H1 (cell line): ENCODE measurements at regions not wholly inside any gene's neighbourhood (a gene's known extent, or its start where the extent isn't known, plus 50 kb on each side); places are given as distances from the start of the nearest gene placed in this dataset.

Source experiments
- BACH1 ChIP-seq: IDR thresholded peaks from 2 replicates; pipeline ENCODE4 v1.6.1; 2012; ENCODE audit warnings: low read length, improper control_type of control experiment
- FOSL1 ChIP-seq: IDR thresholded peaks from 2 replicates; pipeline ENCODE4 v1.6.1; 2011; ENCODE audit warnings: mild to moderate bottlenecking, low read depth, low read length, moderate library complexity; ENCODE audit not compliant: insufficient read depth
- TF ChIP-seq, protein P1 (sequence below): fragments of 300-600 bp; sonication (generic); IDR thresholded peaks from 2 replicates; pipeline ENCODE4 v1.7.1; 2012; ENCODE audit warnings: low read length, moderate library complexity, mild to moderate bottlenecking, inconsistent platforms; ENCODE audit not compliant: insufficient replicate concordance
- TF ChIP-seq, protein P2 (sequence below): IDR thresholded peaks from 2 replicates; pipeline ENCODE4 v1.6.1; 2012; ENCODE audit warnings: inconsistent platforms

- TF ChIP-seq, protein P1, sequence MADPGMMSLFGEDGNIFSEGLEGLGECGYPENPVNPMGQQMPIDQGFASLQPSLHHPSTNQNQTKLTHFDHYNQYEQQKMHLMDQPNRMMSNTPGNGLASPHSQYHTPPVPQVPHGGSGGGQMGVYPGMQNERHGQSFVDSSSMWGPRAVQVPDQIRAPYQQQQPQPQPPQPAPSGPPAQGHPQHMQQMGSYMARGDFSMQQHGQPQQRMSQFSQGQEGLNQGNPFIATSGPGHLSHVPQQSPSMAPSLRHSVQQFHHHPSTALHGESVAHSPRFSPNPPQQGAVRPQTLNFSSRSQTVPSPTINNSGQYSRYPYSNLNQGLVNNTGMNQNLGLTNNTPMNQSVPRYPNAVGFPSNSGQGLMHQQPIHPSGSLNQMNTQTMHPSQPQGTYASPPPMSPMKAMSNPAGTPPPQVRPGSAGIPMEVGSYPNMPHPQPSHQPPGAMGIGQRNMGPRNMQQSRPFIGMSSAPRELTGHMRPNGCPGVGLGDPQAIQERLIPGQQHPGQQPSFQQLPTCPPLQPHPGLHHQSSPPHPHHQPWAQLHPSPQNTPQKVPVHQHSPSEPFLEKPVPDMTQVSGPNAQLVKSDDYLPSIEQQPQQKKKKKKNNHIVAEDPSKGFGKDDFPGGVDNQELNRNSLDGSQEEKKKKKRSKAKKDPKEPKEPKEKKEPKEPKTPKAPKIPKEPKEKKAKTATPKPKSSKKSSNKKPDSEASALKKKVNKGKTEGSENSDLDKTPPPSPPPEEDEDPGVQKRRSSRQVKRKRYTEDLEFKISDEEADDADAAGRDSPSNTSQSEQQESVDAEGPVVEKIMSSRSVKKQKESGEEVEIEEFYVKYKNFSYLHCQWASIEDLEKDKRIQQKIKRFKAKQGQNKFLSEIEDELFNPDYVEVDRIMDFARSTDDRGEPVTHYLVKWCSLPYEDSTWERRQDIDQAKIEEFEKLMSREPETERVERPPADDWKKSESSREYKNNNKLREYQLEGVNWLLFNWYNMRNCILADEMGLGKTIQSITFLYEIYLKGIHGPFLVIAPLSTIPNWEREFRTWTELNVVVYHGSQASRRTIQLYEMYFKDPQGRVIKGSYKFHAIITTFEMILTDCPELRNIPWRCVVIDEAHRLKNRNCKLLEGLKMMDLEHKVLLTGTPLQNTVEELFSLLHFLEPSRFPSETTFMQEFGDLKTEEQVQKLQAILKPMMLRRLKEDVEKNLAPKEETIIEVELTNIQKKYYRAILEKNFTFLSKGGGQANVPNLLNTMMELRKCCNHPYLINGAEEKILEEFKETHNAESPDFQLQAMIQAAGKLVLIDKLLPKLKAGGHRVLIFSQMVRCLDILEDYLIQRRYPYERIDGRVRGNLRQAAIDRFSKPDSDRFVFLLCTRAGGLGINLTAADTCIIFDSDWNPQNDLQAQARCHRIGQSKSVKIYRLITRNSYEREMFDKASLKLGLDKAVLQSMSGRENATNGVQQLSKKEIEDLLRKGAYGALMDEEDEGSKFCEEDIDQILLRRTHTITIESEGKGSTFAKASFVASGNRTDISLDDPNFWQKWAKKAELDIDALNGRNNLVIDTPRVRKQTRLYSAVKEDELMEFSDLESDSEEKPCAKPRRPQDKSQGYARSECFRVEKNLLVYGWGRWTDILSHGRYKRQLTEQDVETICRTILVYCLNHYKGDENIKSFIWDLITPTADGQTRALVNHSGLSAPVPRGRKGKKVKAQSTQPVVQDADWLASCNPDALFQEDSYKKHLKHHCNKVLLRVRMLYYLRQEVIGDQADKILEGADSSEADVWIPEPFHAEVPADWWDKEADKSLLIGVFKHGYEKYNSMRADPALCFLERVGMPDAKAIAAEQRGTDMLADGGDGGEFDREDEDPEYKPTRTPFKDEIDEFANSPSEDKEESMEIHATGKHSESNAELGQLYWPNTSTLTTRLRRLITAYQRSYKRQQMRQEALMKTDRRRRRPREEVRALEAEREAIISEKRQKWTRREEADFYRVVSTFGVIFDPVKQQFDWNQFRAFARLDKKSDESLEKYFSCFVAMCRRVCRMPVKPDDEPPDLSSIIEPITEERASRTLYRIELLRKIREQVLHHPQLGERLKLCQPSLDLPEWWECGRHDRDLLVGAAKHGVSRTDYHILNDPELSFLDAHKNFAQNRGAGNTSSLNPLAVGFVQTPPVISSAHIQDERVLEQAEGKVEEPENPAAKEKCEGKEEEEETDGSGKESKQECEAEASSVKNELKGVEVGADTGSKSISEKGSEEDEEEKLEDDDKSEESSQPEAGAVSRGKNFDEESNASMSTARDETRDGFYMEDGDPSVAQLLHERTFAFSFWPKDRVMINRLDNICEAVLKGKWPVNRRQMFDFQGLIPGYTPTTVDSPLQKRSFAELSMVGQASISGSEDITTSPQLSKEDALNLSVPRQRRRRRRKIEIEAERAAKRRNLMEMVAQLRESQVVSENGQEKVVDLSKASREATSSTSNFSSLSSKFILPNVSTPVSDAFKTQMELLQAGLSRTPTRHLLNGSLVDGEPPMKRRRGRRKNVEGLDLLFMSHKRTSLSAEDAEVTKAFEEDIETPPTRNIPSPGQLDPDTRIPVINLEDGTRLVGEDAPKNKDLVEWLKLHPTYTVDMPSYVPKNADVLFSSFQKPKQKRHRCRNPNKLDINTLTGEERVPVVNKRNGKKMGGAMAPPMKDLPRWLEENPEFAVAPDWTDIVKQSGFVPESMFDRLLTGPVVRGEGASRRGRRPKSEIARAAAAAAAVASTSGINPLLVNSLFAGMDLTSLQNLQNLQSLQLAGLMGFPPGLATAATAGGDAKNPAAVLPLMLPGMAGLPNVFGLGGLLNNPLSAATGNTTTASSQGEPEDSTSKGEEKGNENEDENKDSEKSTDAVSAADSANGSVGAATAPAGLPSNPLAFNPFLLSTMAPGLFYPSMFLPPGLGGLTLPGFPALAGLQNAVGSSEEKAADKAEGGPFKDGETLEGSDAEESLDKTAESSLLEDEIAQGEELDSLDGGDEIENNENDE = no peak
- TF ChIP-seq BACH1 = no peak
- TF ChIP-seq FOSL1 = no peak
- TF ChIP-seq, protein P2, sequence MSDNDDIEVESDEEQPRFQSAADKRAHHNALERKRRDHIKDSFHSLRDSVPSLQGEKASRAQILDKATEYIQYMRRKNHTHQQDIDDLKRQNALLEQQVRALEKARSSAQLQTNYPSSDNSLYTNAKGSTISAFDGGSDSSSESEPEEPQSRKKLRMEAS = no peak
These were observed 138.3 kb downstream of the PCDH10 start (continued) for GRCh38 chr4:133287396-133287795.
